ENCODE measurements at regions not wholly inside any gene's neighbourhood (a gene's known extent, or its start where the extent isn't known, plus 50 kb on each side); places are given as distances from the start of the nearest gene placed in this dataset.

- H3K9me3 Mint-ChIP-seq (ENCODE audit: unreplicated experiment), result no peaks in the 10 kb centered on the region
- H3K4me1 Mint-ChIP-seq (ENCODE audit: unreplicated experiment), result no peaks in the 10 kb centered on the region
- H3K4me3 Mint-ChIP-seq (ENCODE audit: unreplicated experiment), result no peak overlapping the region
- no peak for TF ChIP-seq CTCF (IDR thresholded peaks at IDR 0.05; ENCODE audit: unreplicated experiment)
- H3K27me3 Mint-ChIP-seq (ENCODE audit: unreplicated experiment), result no peaks in the 10 kb centered on the region
- no peak overlapping the region for H3K27ac Mint-ChIP-seq (ENCODE audit: unreplicated experiment)
- H3K36me3 Mint-ChIP-seq (ENCODE audit: low read depth, unreplicated experiment), result no peaks in the 10 kb centered on the region
- no peak for DNase-seq (ENCODE audit: low spot score)
These were observed 473.1 kb downstream of the NXPH1 start for GRCh38 chr7:8906396-8907075.

GRCh38 chr7:8908889-8909288 lies 475.5 kb downstream of the NXPH1 start:
- H3K4me1 Mint-ChIP-seq (ENCODE audit: unreplicated experiment), result no peaks in the 10 kb centered on the region
- no peak for TF ChIP-seq CTCF (IDR thresholded peaks at IDR 0.05; ENCODE audit: unreplicated experiment)
- no peak for DNase-seq (ENCODE audit: low spot score)
- no peaks in the 10 kb centered on the region for H3K9me3 Mint-ChIP-seq (ENCODE audit: unreplicated experiment)
- no peak overlapping the region for H3K4me3 Mint-ChIP-seq (ENCODE audit: unreplicated experiment)
- H3K27ac Mint-ChIP-seq (ENCODE audit: unreplicated experiment), result no peak overlapping the region
- H3K27me3 Mint-ChIP-seq (ENCODE audit: unreplicated experiment), result no peaks in the 10 kb centered on the region
- no peaks in the 10 kb centered on the region for H3K36me3 Mint-ChIP-seq (ENCODE audit: low read depth, unreplicated experiment)

- Mint-ChIP-seq H3K27ac (ENCODE audit: unreplicated experiment) (no peak overlapping the region), H3K9me3 (ENCODE audit: unreplicated experiment) (no peaks in the 10 kb centered on the region), H3K27me3 (ENCODE audit: unreplicated experiment) (no peaks in the 10 kb centered on the region), H3K4me3 (ENCODE audit: unreplicated experiment) (no peak overlapping the region), H3K36me3 (ENCODE audit: low read depth, unreplicated experiment) (no peaks in the 10 kb centered on the region), H3K4me1 (ENCODE audit: unreplicated experiment) (no peaks in the 10 kb centered on the region)
- DNase-seq (ENCODE audit: low spot score), result no peak
- no peak for TF ChIP-seq CTCF (IDR thresholded peaks at IDR 0.05; ENCODE audit: unreplicated experiment)
These were observed 480.3 kb downstream of the NXPH1 start for GRCh38 chr7:8913682-8914081.

GRCh38 chr7:8921807-8922206 lies 488.4 kb downstream of the NXPH1 start:
- H3K4me1 Mint-ChIP-seq (ENCODE audit: unreplicated experiment), result no peaks in the 10 kb centered on the region
- H3K36me3 Mint-ChIP-seq (ENCODE audit: low read depth, unreplicated experiment), result no peaks in the 10 kb centered on the region
- H3K9me3 Mint-ChIP-seq (ENCODE audit: unreplicated experiment), result no peaks in the 10 kb centered on the region
- H3K27ac Mint-ChIP-seq (ENCODE audit: unreplicated experiment), result no peak overlapping the region
- H3K4me3 Mint-ChIP-seq (ENCODE audit: unreplicated experiment), result no peak overlapping the region
- H3K27me3 Mint-ChIP-seq (ENCODE audit: unreplicated experiment), result no peaks in the 10 kb centered on the region
- no peak for TF ChIP-seq CTCF (IDR thresholded peaks at IDR 0.05; ENCODE audit: unreplicated experiment)
- no peak for DNase-seq (ENCODE audit: low spot score)

GRCh38 chr7:8922726-8923125 lies 489.3 kb downstream of the NXPH1 start:
- Mint-ChIP-seq H3K4me3 (ENCODE audit: unreplicated experiment) (no peak overlapping the region), H3K36me3 (ENCODE audit: low read depth, unreplicated experiment) (no peaks in the 10 kb centered on the region), H3K27ac (ENCODE audit: unreplicated experiment) (no peak overlapping the region), H3K27me3 (ENCODE audit: unreplicated experiment) (no peaks in the 10 kb centered on the region), H3K4me1 (ENCODE audit: unreplicated experiment) (no peaks in the 10 kb centered on the region), H3K9me3 (ENCODE audit: unreplicated experiment) (no peaks in the 10 kb centered on the region)
- no peak for DNase-seq (ENCODE audit: low spot score)
- no peak for TF ChIP-seq CTCF (IDR thresholded peaks at IDR 0.05; ENCODE audit: unreplicated experiment)

All from endothelial cell (in vitro differentiated cells).